Pancreas (tissue), 10 donors: ENCODE measurements at regions not wholly inside any gene's neighbourhood (a gene's known extent, or its start where the extent isn't known, plus 50 kb on each side); places are given as distances from the start of the nearest gene placed in this dataset.

Source experiments
- ATAC-seq, 4 donors: fragments of 200-7000 bp; cut with Tn5 transposase; one replicate each; pipeline versions ENCODE4 v1.8.0 to v1.9.1; 2020; ENCODE audit warnings: mild to moderate bottlenecking in 4 of 4, moderate library complexity in 4 of 4
- DNase-seq, 6 donors: peaks; one replicate each; pipeline ENCODE4 v3.0.0-alpha.2; 2020
- FAIRE-seq: peaks from 2 replicates; lab custom pipeline; 2012; peaks lifted over from hg19 to GRCh38; lab: Jason Lieb, UNC
- H3K27ac ChIP-seq, 4 donors: fragments of 200-600 bp; sonication (generic); 1 replicate in 3 of 4; 2 replicates in 1 of 4; pipeline versions ENCODE4 v1.5.0 to v1.8.0; 2020
- H3K27me3 ChIP-seq, 4 donors: fragments of 200-600 bp; one replicate each; pipeline ENCODE4 v1.8.0; 2021
- H3K36me3 ChIP-seq, 3 donors: fragments of 200-600 bp; sonication (generic) in 1 of 3; one replicate each; pipeline versions ENCODE4 v1.5.0 to v1.8.0; 2020 to 2021
- H3K4me1 ChIP-seq, 3 donors: fragments of 200-600 bp; one replicate each; pipeline ENCODE4 v1.8.0; 2021
- H3K4me3 ChIP-seq, 4 donors: fragments of 200-600 bp; sonication (generic) in 2 of 4; one replicate each; pipeline versions ENCODE4 v1.5.0 to v1.8.0; 2020 to 2021
- H3K9me3 ChIP-seq, 4 donors: fragments of 200-600 bp; one replicate each; pipeline ENCODE4 v1.8.0; 2021
- CTCF ChIP-seq, 4 donors: fragments of 200-600 bp; sonication (generic) in 3 of 4; IDR thresholded peaks; one replicate each; pipeline versions ENCODE4 v1.5.0 to v1.8.0; 2021; ENCODE audit warnings: antibody characterized with exemption in 4 of 4
- WGBS, 2 donors: extraction: QIAGEN DNeasy Blood & Tissue Kit; methylation state at CpG; one replicate each; pipeline ENCODE4 v1.1.7; 2013; 5-methylcytosine and 5-hydroxymethylcytosine counted together
- intact Hi-C, 3 donors: fragments of 100-400 bp; cut with DNase I; formaldehyde crosslinking; loops; one replicate each; pipeline versions ENCODE4 v1.11.1 to v1.14.2; 2022
- donor health status: healthy with polysubstance abuse.
- donor health status: DM: no; HTN: no; CAD: no; lungs with moderate emphysema.
- donor health status: DM: no; HTN: no; CAD: no.
- donor health status: control.
- donor health status: control.
- donor health status: Bipolar disorder and iron deficiency.
- donor health status: DM: yes; HTN: yes; CAD: no.
- donor health status: DM: no; HTN: no; CAD: no.
- donor health status: DM: no; HTN: no; CAD: no.
- donor health status: DM: yes; HTN: yes; CAD: no.

GRCh38 chr2:120546048-120546864 lies 189.4 kb upstream of the GLI2 start:
- DNase-seq (peak in 1 of 6 donors; percentile 60), ATAC-seq (peak in 2 of 4 donors; percentile 31 to 55), FAIRE-seq (no peak)
- Histone ChIP-seq H3K9me3 (no peaks in the 10 kb centered on the region), H3K4me1 (peaks cover 0 to 35% (median 15%) of the 10 kb centered on the region in 3 donors), H3K4me3 (no peak overlapping the region), H3K27me3 (no peaks in the 10 kb centered on the region), H3K27ac (no peak overlapping the region), H3K36me3 (no peaks in the 10 kb centered on the region)
- no peak for TF ChIP-seq CTCF (IDR thresholded peaks at IDR 0.05)
- intact Hi-C loops = no loop called here
- 61 to 79% methylated on average over 27 of the region's 27 CpGs for WGBS, 2 donors

GRCh38 chr2:120546865-120547390 lies 188.7 kb upstream of the GLI2 start:
- DNase-seq (no peak), FAIRE-seq (no peak), ATAC-seq (no peak)
- H3K36me3 ChIP-seq = no peaks in the 10 kb centered on the region
- 74 to 82% methylated on average over 7 of the region's 7 CpGs for whole genome bisulfite sequencing, 2 donors
- H3K4me3 ChIP-seq = no peak overlapping the region
- H3K27ac ChIP-seq = no peak overlapping the region
- no peaks in the 10 kb centered on the region for H3K9me3 ChIP-seq
- H3K4me1 ChIP-seq = peaks cover 4 to 35% (median 17%) of the 10 kb centered on the region in 3 donors
- intact Hi-C loops = no loop called here
- no peak for TF ChIP-seq CTCF (IDR thresholded peaks at IDR 0.05)
- H3K27me3 ChIP-seq = no peaks in the 10 kb centered on the region

- ATAC-seq (peak in 1 of 4 donors; percentile 9), FAIRE-seq (no peak), DNase-seq (no peak)
- no peak for TF ChIP-seq CTCF (IDR thresholded peaks at IDR 0.05)
- Histone ChIP-seq H3K27me3 (no peaks in the 10 kb centered on the region), H3K36me3 (no peaks in the 10 kb centered on the region), H3K4me3 (no peak overlapping the region), H3K4me1 (peaks cover 11 to 41% (median 25%) of the 10 kb centered on the region in 3 donors), H3K27ac (no peak overlapping the region), H3K9me3 (no peaks in the 10 kb centered on the region)
- intact Hi-C loops = no loop called here
- WGBS, 2 donors = 98 to 100% methylated on average over 1 of the region's 1 CpG
These were observed 188.0 kb upstream of the GLI2 start for GRCh38 chr2:120547662-120548061.

- intact Hi-C loops = no loop called here
- DNase-seq (peak in 1 of 6 donors; percentile 40), ATAC-seq (peak in 1 of 4 donors; percentile 77), FAIRE-seq (no peak)
- TF ChIP-seq CTCF (IDR thresholded peaks at IDR 0.05) = no peak
- H3K27me3 ChIP-seq = no peaks in the 10 kb centered on the region
- peaks cover 18 to 42% (median 28%) of the 10 kb centered on the region in 3 donors for H3K4me1 ChIP-seq
- no peaks in the 10 kb centered on the region for H3K36me3 ChIP-seq
- no peaks in the 10 kb centered on the region for H3K9me3 ChIP-seq
- H3K4me3 ChIP-seq = no peak overlapping the region
- no peak overlapping the region for H3K27ac ChIP-seq
- 82 to 88% methylated on average over 16 of the region's 16 CpGs for WGBS, 2 donors
These were observed 186.8 kb upstream of the GLI2 start for GRCh38 chr2:120548627-120549608.
